Fibroblast of skin of left quadriceps (primary cell): ENCODE measurements at regions not wholly inside any gene's neighbourhood (a gene's known extent, or its start where the extent isn't known, plus 50 kb on each side); places are given as distances from the start of the nearest gene placed in this dataset.
"Not testable (repeated sequence)": the region's sequence is repeated elsewhere in the genome, so short reads cannot be mapped to it uniquely, and the experiment has no call there.

ENCODE experiments used
- DNase-seq, 2 experiments: peaks; one replicate each; pipeline ENCODE4 v3.0.0-alpha.2; 2013; ENCODE audit warnings: low read depth in 2 of 2

GRCh38 chr9:94472806-94473360 lies 82.0 kb upstream of the PCAT7 start:
- DNase-seq, result peak; percentile 15 to 16

GRCh38 chr9:94478755-94479730 lies 75.8 kb upstream of the PCAT7 start:
- DNase-seq, result no peak

DNA sequence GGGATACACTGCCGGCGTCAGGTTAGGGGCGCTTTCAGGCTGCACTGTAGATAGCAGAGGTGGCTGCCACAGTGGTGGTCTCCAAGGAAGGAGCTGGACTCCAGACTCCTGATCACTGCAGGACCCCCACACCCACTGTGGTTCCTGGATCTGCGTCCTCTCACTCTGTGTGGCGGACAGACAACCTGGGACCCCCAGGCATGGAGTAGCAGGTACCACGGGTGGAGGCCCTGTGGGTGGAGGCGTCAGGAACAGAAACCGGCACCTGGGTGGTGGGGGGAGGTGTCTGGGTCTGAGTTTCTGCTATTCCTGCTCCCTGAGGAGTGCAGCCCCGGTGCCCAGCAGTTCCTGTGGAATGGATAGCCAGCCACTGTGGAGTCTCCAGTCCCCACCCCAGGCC lies 75.1 kb upstream of the PCAT7 start:
- DNase-seq, result no peak

DNA sequence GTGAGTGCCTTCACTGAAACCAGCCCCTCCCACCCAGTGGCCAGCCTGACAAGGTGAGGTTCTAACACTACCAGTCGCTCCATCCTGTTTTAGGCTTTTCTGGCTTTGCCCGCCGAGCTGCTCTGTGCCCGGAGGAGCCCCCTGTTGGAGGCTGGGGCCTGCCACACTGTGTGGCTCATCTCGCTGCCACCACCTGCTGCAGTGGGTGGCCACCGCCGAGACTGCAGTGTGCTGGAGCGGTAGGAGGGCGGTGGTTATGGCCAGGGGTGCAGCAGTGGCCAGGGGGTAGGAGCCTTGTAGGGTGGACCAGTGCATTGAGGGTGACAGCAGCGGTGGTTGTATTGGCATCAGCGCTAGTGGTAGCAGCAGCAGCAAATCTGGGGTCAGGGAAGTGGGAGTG lies 74.7 kb upstream of the PCAT7 start:
- DNase-seq, result no peak

- no peak for DNase-seq
These were observed 72.8 kb upstream of the PCAT7 start for GRCh38 chr9:94482110-94482509.

DNA sequence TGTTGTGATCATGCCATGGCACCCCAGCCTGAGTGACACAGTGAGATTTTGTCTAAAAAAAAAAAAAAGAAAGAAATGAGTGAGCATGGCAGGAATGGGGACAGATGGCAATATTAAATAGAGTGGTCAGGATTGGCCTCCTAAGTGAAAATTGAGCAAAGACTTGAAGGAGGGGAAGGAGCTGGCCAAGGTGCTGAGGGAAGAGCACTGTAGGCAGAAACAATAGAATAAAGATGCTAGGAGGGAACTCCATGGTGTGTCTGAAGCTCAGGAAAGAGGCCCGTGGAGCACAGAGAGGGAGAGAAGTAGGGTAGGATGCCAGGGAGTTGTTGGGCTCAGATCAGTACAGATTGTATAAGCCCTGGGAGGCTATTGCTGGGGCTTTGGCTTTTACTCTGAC lies 64.4 kb upstream of the PCAT7 start:
- DNase-seq, result no peak

- DNase-seq, result not testable (repeated sequence)
These were observed 62.8 kb upstream of the PCAT7 start for GRCh38 chr9:94492125-94492524.

- no peak for DNase-seq
These were observed 56.0 kb upstream of the PCAT7 start for GRCh38 chr9:94498801-94499453.

- no peak for DNase-seq
These were observed 50.5 kb upstream of the PCAT7 start for GRCh38 chr9:94504358-94504757.
